Tibial artery (tissue), 4 donors: ENCODE measurements at regions not wholly inside any gene's neighbourhood (a gene's known extent, or its start where the extent isn't known, plus 50 kb on each side); places are given as distances from the start of the nearest gene placed in this dataset.

Source experiments
- DNase-seq, 2 donors: peaks; one replicate each; pipeline ENCODE4 v3.0.0-alpha.2; 2019
- H3K27ac ChIP-seq, 2 donors: fragments of 200-600 bp; sonication (generic) in 1 of 2; 1 replicate in 1 of 2; 2 replicates in 1 of 2; pipeline ENCODE4 v1.5.1; 2018 to 2019; ENCODE audit warnings: mild to moderate bottlenecking in 1 of 2
- H3K27me3 ChIP-seq, 2 donors: fragments of 200-600 bp; sonication (generic) in 1 of 2; one replicate each; pipeline versions ENCODE4 v1.5.1 to v1.6.0; 2016 to 2019
- H3K36me3 ChIP-seq, 3 donors: fragments of 200-600 bp; sonication (generic) in 2 of 3; one replicate each; pipeline ENCODE4 v1.5.1; 2016 to 2019; ENCODE audit warnings: mild to moderate bottlenecking in 2 of 3
- H3K4me1 ChIP-seq, 4 donors: fragments of 200-600 bp; sonication (generic) in 2 of 4; 1 replicate in 3 of 4; 2 replicates in 1 of 4; pipeline ENCODE4 v1.5.1; 2016 to 2019
- H3K4me3 ChIP-seq, 2 donors: fragments of 200-600 bp; sonication (generic) in 1 of 2; 1 replicate in 1 of 2; 2 replicates in 1 of 2; pipeline ENCODE4 v1.5.1; 2018 to 2019; ENCODE audit warnings: mild to moderate bottlenecking in 2 of 2
- H3K9me3 ChIP-seq, 3 donors: fragments of 200-600 bp; sonication (generic) in 1 of 3; one replicate each; pipeline ENCODE4 v1.5.1; 2016 to 2019
- intact Hi-C: fragments of 100-400 bp; cut with DNase I; formaldehyde crosslinking; loops from one replicate; pipeline ENCODE4 v1.15.0; 2023; ENCODE audit warnings: low total_unique reads
- TF ChIP-seq, protein P1 (sequence below), 2 experiments: fragments of 200-600 bp in 1 of 2; fragments of 450-650 bp in 1 of 2; IDR thresholded peaks; one replicate each; pipeline ENCODE4 v1.5.1; 2017 to 2019; ENCODE audit warnings: antibody characterized with exemption in 2 of 2, mild to moderate bottlenecking in 1 of 2, moderate library complexity in 1 of 2

- TF ChIP-seq, protein P1, sequence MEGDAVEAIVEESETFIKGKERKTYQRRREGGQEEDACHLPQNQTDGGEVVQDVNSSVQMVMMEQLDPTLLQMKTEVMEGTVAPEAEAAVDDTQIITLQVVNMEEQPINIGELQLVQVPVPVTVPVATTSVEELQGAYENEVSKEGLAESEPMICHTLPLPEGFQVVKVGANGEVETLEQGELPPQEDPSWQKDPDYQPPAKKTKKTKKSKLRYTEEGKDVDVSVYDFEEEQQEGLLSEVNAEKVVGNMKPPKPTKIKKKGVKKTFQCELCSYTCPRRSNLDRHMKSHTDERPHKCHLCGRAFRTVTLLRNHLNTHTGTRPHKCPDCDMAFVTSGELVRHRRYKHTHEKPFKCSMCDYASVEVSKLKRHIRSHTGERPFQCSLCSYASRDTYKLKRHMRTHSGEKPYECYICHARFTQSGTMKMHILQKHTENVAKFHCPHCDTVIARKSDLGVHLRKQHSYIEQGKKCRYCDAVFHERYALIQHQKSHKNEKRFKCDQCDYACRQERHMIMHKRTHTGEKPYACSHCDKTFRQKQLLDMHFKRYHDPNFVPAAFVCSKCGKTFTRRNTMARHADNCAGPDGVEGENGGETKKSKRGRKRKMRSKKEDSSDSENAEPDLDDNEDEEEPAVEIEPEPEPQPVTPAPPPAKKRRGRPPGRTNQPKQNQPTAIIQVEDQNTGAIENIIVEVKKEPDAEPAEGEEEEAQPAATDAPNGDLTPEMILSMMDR (IDR thresholded peaks at IDR 0.05): no peak
- no peak overlapping the region for H3K27ac ChIP-seq
- H3K4me1 ChIP-seq: no peaks in the 10 kb centered on the region
- intact Hi-C loops: no loop called here
- no peaks in the 10 kb centered on the region for H3K27me3 ChIP-seq
- no peak overlapping the region for H3K4me3 ChIP-seq
- no peak for DNase-seq
- H3K9me3 ChIP-seq: no peaks in the 10 kb centered on the region
- no peaks in the 10 kb centered on the region for H3K36me3 ChIP-seq
These were observed 372.2 kb downstream of the MRPL39 start for GRCh38 chr21:25234857-25235801.

DNA sequence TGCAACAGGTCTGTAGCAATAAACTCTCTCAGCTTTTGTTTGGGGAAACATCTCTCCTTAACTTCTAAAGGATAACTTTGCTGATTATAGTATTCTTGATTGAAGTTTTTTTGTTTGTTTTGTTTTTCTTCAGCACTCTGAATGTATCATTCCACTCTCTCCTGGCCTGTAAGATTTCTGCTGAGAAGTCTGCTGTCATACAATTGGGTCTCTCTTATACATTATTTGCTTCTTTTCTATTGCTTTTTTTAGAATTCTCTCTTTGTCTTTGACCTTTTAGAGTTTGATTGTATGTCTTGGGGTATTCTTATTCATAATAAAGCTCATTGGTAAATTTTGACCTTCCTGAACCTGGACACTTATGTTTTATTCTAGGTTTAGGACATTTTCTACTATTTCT lies 386.3 kb downstream of the MRPL39 start:
- intact Hi-C loops: no loop called here
- no peaks in the 10 kb centered on the region for H3K9me3 ChIP-seq
- DNase-seq: no peak
- no peaks in the 10 kb centered on the region for H3K4me1 ChIP-seq
- no peaks in the 10 kb centered on the region for H3K36me3 ChIP-seq
- no peak overlapping the region for H3K27ac ChIP-seq
- no peaks in the 10 kb centered on the region for H3K27me3 ChIP-seq
- TF ChIP-seq, protein P1 (IDR thresholded peaks at IDR 0.05): no peak
- no peak overlapping the region for H3K4me3 ChIP-seq

- Histone ChIP-seq H3K4me3 (no peak overlapping the region), H3K27me3 (no peaks in the 10 kb centered on the region), H3K4me1 (no peaks in the 10 kb centered on the region), H3K9me3 (no peaks in the 10 kb centered on the region), H3K36me3 (no peaks in the 10 kb centered on the region), H3K27ac (no peak overlapping the region)
- intact Hi-C loops: no loop called here
- DNase-seq: no peak
- TF ChIP-seq, protein P1 (IDR thresholded peaks at IDR 0.05): no peak
These were observed 387.1 kb downstream of the MRPL39 start for GRCh38 chr21:25220169-25220568.

GRCh38 chr21:25215698-25216384 lies 391.4 kb downstream of the MRPL39 start:
- no peaks in the 10 kb centered on the region for H3K9me3 ChIP-seq
- H3K36me3 ChIP-seq: no peaks in the 10 kb centered on the region
- TF ChIP-seq, protein P1 (IDR thresholded peaks at IDR 0.05): no peak
- intact Hi-C loops: no loop called here
- no peak overlapping the region for H3K27ac ChIP-seq
- no peak for DNase-seq
- no peaks in the 10 kb centered on the region for H3K27me3 ChIP-seq
- H3K4me3 ChIP-seq: no peak overlapping the region
- H3K4me1 ChIP-seq: no peaks in the 10 kb centered on the region

- Histone ChIP-seq H3K27ac (no peak overlapping the region), H3K4me3 (no peak overlapping the region), H3K9me3 (no peaks in the 10 kb centered on the region), H3K36me3 (no peaks in the 10 kb centered on the region), H3K4me1 (no peaks in the 10 kb centered on the region), H3K27me3 (no peaks in the 10 kb centered on the region)
- TF ChIP-seq, protein P1 (IDR thresholded peaks at IDR 0.05): no peak
- intact Hi-C loops: no loop called here
- DNase-seq: no peak
These were observed 392.6 kb downstream of the MRPL39 start for GRCh38 chr21:25214676-25215075.
